Tibial nerve (tissue), 4 donors: ENCODE measurements at regions not wholly inside any gene's neighbourhood (a gene's known extent, or its start where the extent isn't known, plus 50 kb on each side); places are given as distances from the start of the nearest gene placed in this dataset.

Experiments used
- DNase-seq, 2 donors: peaks; one replicate each; pipeline ENCODE4 v3.0.0-alpha.2; 2019; ENCODE audit warnings: low spot score in 2 of 2
- H3K27ac ChIP-seq, 4 donors: fragments of 200-600 bp; sonication (generic) in 3 of 4; one replicate each; pipeline ENCODE4 v1.5.1; 2017 to 2019; ENCODE audit warnings: mild to moderate bottlenecking in 1 of 4
- H3K27me3 ChIP-seq, 2 donors: fragments of 200-600 bp; sonication (generic) in 1 of 2; one replicate each; pipeline versions ENCODE4 v1.5.1 to v1.6.0; 2017 to 2019
- H3K36me3 ChIP-seq, 3 donors: fragments of 200-600 bp; sonication (generic); one replicate each; pipeline ENCODE4 v1.5.1; 2018 to 2019
- H3K4me1 ChIP-seq, 4 donors: fragments of 200-600 bp; sonication (generic) in 3 of 4; one replicate each; pipeline ENCODE4 v1.5.1; 2017 to 2019
- H3K4me3 ChIP-seq, 4 donors: fragments of 200-600 bp; sonication (generic) in 3 of 4; one replicate each; pipeline ENCODE4 v1.5.1; 2017 to 2019; ENCODE audit warnings: mild to moderate bottlenecking in 1 of 4, moderate library complexity in 1 of 4
- H3K9me3 ChIP-seq, 4 donors: fragments of 200-600 bp; sonication (generic) in 3 of 4; one replicate each; pipeline ENCODE4 v1.5.1; 2017 to 2019
- EP300 ChIP-seq, 2 donors: sonication (generic); formaldehyde crosslinking; IDR thresholded peaks; one replicate each; pipeline ENCODE4 v1.6.1; 2017; ENCODE audit warnings: antibody characterized with exemption in 2 of 2, mild to moderate bottlenecking in 1 of 2
- POLR2A ChIP-seq, 2 donors: fragments of 450-650 bp; IDR thresholded peaks; one replicate each; pipeline ENCODE4 v1.6.1; 2017; ENCODE audit warnings: antibody characterized with exemption in 2 of 2, mild to moderate bottlenecking in 2 of 2, moderate library complexity in 2 of 2
- WGBS, 2 donors: methylation state at CpG; one replicate each; pipeline ENCODE4 v1.1.5; 2018; 5-methylcytosine and 5-hydroxymethylcytosine counted together
- TF ChIP-seq, protein P1 (sequence below), 5 experiments: fragments of 200-600 bp in 3 of 5; fragments of 450-650 bp in 2 of 5; sonication (generic) in 3 of 5; IDR thresholded peaks; one replicate each; pipeline ENCODE4 v1.5.1; 2016 to 2019; ENCODE audit warnings: antibody characterized with exemption in 5 of 5, mild to moderate bottlenecking in 3 of 5, moderate library complexity in 2 of 5

DNA sequence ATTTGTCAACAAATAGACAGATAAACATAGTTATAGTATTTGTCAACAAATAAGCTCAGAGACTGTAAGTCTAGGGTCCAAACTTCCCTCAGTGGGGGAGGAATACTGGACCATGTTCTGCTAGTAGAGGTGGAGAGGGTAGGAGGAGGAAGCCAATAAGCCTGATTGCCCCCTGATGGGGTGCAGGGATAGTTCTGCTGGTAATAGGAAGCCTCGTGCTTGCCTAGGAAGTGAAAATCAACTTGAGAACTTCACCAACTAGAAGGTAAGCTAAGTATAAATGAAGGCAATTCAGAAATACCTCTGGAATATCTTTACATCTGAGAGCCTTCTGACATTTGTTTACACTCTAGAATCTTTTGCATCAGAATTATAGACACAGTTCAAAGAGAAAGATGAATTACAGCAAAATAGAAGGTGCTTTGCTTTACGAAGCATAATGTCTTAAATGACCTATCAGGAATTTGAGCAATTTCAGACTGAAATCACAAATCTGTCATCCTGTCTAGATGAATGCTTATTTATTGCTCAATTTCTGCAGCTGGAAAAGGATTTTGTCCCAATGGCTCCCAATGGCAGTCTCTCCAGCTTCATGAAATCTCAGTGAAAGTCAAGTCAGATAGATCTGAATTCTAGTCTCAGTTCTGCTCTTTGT, 225.6 kb upstream of the TBC1D5 start:
- 57 to 61% methylated on average over 2 of the region's 2 CpGs for WGBS, 2 donors

DNA sequence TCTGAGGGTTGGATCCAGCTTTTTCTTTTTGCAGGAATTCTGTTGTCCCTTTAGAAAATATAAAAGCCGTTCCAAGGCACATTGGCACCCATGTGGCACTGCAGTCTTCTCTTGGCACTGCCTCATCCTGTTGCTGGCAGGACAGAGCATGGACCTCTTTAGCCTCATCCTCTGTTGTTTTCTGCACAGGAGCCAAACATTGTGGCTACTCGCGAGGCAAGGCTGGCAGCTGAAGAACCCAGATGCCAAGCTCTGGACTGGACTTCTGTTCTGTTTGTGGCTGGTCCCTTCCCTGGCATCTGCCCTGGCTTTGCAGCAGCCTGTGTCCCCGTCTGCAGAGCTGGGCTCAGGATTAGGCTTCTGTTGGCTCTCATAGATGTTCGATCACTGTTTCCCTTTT, 224.7 kb upstream of the TBC1D5 start:
- Histone ChIP-seq H3K27ac (no peak overlapping the region), H3K9me3 (no peaks in the 10 kb centered on the region), H3K27me3 (no peaks in the 10 kb centered on the region), H3K36me3 (no peaks in the 10 kb centered on the region), H3K4me1 (no peaks in the 10 kb centered on the region), H3K4me3 (no peak overlapping the region)
- no peak for DNase-seq
- 73 to 83% methylated on average over 5 of the region's 5 CpGs for WGBS, 2 donors
- TF ChIP-seq, protein P1, sequence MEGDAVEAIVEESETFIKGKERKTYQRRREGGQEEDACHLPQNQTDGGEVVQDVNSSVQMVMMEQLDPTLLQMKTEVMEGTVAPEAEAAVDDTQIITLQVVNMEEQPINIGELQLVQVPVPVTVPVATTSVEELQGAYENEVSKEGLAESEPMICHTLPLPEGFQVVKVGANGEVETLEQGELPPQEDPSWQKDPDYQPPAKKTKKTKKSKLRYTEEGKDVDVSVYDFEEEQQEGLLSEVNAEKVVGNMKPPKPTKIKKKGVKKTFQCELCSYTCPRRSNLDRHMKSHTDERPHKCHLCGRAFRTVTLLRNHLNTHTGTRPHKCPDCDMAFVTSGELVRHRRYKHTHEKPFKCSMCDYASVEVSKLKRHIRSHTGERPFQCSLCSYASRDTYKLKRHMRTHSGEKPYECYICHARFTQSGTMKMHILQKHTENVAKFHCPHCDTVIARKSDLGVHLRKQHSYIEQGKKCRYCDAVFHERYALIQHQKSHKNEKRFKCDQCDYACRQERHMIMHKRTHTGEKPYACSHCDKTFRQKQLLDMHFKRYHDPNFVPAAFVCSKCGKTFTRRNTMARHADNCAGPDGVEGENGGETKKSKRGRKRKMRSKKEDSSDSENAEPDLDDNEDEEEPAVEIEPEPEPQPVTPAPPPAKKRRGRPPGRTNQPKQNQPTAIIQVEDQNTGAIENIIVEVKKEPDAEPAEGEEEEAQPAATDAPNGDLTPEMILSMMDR (IDR thresholded peaks at IDR 0.05) = no peak
- no peak for TF ChIP-seq POLR2A (IDR thresholded peaks at IDR 0.05)
- TF ChIP-seq EP300 (IDR thresholded peaks at IDR 0.05) = no peak

More for the DNA sequence above, 225.6 kb upstream of the TBC1D5 start:
- TF ChIP-seq EP300 (IDR thresholded peaks at IDR 0.05) = no peak
- TF ChIP-seq, protein P1 (IDR thresholded peaks at IDR 0.05) = no peak
- H3K4me1 ChIP-seq = no peaks in the 10 kb centered on the region
- no peaks in the 10 kb centered on the region for H3K27me3 ChIP-seq
- no peaks in the 10 kb centered on the region for H3K36me3 ChIP-seq
- no peak overlapping the region for H3K27ac ChIP-seq
- H3K9me3 ChIP-seq = no peaks in the 10 kb centered on the region
- H3K4me3 ChIP-seq = no peak overlapping the region
- DNase-seq = no peak

DNA sequence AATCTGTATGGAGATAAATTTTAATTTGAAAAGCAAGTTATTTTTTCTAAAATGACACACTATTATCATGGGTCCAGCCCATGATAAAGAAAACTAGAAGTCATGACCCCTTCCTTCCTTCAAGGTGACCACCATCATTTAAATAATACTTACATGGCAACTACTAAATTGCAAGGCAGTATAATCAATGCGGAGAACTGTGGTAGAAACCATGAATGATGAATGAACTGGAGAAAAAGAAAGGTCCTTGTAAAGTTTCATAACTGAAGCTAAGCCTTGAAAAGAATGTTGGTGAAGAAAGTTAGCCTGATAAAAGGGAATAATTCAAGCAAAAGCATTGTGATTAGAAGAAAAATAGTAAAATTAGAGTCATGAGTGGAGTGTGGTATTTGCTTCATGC, 222.9 kb upstream of the TBC1D5 start:
- DNase-seq = no peak
- no peaks in the 10 kb centered on the region for H3K9me3 ChIP-seq
- WGBS, 2 donors = 80 to 92% methylated on average over 1 of the region's 1 CpG
- H3K36me3 ChIP-seq = no peaks in the 10 kb centered on the region
- TF ChIP-seq EP300 (IDR thresholded peaks at IDR 0.05) (no peak), POLR2A (IDR thresholded peaks at IDR 0.05) (no peak)
- TF ChIP-seq, protein P1 (IDR thresholded peaks at IDR 0.05) = no peak
- no peak overlapping the region for H3K27ac ChIP-seq
- no peak overlapping the region for H3K4me3 ChIP-seq
- no peaks in the 10 kb centered on the region for H3K27me3 ChIP-seq
- H3K4me1 ChIP-seq = no peaks in the 10 kb centered on the region

DNA sequence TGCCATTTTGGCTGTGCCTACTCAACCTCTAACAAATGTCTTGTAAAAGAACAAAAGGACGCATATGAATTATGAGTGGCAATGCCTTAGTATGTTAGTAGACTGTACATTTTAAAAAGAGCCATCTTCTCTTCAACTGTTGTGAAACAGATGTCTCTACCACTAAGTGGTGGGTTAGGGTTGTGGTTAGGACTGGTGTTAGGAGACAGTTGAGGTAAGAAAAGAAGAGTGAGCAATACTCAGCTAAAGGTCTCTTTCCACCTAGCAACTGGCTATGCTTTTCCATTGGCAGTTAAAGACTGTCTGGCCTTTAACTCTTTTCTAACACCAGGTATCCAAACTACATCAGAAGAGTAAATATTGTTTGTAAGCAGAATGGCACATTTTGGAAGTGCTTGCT, 221.7 kb upstream of the TBC1D5 start:
- TF ChIP-seq, protein P1 (IDR thresholded peaks at IDR 0.05) = no peak
- no peak for TF ChIP-seq POLR2A (IDR thresholded peaks at IDR 0.05)
- no peak for TF ChIP-seq EP300 (IDR thresholded peaks at IDR 0.05)
- H3K36me3 ChIP-seq = no peaks in the 10 kb centered on the region
- no peak overlapping the region for H3K27ac ChIP-seq
- 92 to 100% methylated on average over 1 of the region's 1 CpG for WGBS, 2 donors
- no peaks in the 10 kb centered on the region for H3K4me1 ChIP-seq
- H3K27me3 ChIP-seq = no peaks in the 10 kb centered on the region
- DNase-seq = no peak
- no peaks in the 10 kb centered on the region for H3K9me3 ChIP-seq
- H3K4me3 ChIP-seq = no peak overlapping the region

DNA sequence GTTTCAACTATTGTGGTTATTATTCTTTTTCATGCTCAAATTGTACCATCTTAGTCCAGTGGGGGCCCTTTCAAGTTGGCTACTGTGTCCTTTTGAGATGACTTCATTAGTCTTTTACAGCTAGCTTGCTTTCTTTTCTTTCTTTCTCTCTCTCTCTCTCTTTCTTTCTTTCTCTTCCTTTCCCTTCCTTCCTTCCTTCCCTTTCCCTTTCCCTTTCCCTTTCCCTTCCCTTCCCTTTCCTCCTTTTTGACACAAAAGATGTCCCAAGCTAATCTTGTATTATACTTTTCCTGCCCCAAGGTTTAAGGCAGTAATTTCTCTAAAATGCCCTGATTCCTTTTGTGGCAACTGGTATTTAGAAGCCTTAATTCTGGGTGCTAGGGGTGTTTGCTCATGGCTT, 213.0 kb upstream of the TBC1D5 start:
- no peak for DNase-seq
- no peak overlapping the region for H3K4me3 ChIP-seq
- H3K27ac ChIP-seq = no peak overlapping the region
- no peaks in the 10 kb centered on the region for H3K4me1 ChIP-seq
- H3K9me3 ChIP-seq = no peaks in the 10 kb centered on the region
- TF ChIP-seq, protein P1 (IDR thresholded peaks at IDR 0.05) = no peak
- TF ChIP-seq EP300 (IDR thresholded peaks at IDR 0.05) (no peak), POLR2A (IDR thresholded peaks at IDR 0.05) (no peak)
- H3K27me3 ChIP-seq = no peaks in the 10 kb centered on the region
- no peaks in the 10 kb centered on the region for H3K36me3 ChIP-seq
